ENCODE measurements at regions not wholly inside any gene's neighbourhood (a gene's known extent, or its start where the extent isn't known, plus 50 kb on each side); places are given as distances from the start of the nearest gene placed in this dataset.

DNA sequence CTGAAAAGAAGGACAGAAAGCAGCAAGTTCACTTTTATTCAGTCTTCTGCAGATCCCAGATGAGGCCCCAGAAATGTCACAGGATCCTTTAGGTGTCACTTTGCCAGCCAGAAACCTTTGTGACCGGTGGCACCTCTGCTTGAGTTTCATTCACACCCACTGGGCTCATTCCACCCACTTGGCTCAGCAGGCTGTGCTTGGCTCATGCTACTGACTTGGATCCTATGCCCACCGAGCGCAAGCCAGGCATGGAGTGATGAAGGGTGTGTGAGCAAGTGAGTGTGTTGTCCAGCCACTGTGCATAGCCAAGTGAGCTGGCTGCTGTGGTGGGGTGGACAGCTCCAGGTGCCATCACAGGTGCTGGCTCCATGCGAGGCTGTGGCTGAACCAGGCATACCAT lies 357.0 kb upstream of the GULP1 start:
- intact Hi-C loops (cut with micrococcal nuclease) = no loop called here
- DNase-seq (no peak), ATAC-seq (ENCODE audit: low read depth) (no peak)
- Histone ChIP-seq H2BK15ac (ENCODE audit: low read depth, low read length) (no peak overlapping the region), H3K4me3 (ENCODE audit: insufficient read depth, low read depth, low read length) (no peak overlapping the region), H3K9ac (ENCODE audit: low read depth, low read length) (no peak overlapping the region), H4K91ac (ENCODE audit: insufficient read depth, low read depth, low read length) (no peak overlapping the region), H2BK5ac (ENCODE audit: low read depth, low read length, poor library complexity, severe bottlenecking) (no peak overlapping the region), H4K20me1 (ENCODE audit: insufficient read depth, low read length) (no peaks in the 10 kb centered on the region), H3K23ac (ENCODE audit: low read depth, low read length) (no peak overlapping the region), H3K36me3 (ENCODE audit: control insufficient read depth, insufficient read depth, low read length) (no peaks in the 10 kb centered on the region), H4K5ac (ENCODE audit: low read depth, low read length) (no peak overlapping the region), H3K14ac (replicated peaks; ENCODE audit: low read depth, low read length) (no peak overlapping the region), H4K8ac (ENCODE audit: low read depth in 2 of 2, low read length in 2 of 2) (no peak overlapping the region), H3K27ac (ENCODE audit: insufficient read depth, low read length) (no peak overlapping the region), H3K79me1 (ENCODE audit: low read depth in 1 of 2, low read length in 2 of 2) (no peaks in the 10 kb centered on the region), H3K4ac (ENCODE audit: low read depth, low read length) (no peak overlapping the region), H3K4me2 (ENCODE audit: low read depth, low read length) (no peak overlapping the region), H2AK5ac (ENCODE audit: low read depth, low read length) (no peak overlapping the region), H2BK20ac (ENCODE audit: low read depth, low read length) (no peak overlapping the region), H3K4me1 (ENCODE audit: control insufficient read depth, insufficient read depth, low read length) (no peaks in the 10 kb centered on the region), H2AFZ (replicated peaks; ENCODE audit: low read length, poor library complexity) (no peak overlapping the region), H3K18ac (ENCODE audit: low read depth, low read length) (no peak overlapping the region), H3K9me3 (ENCODE audit: control insufficient read depth, insufficient read depth, low read length) (no peaks in the 10 kb centered on the region), H3K56ac (ENCODE audit: extremely low read depth, insufficient read depth, low read length) (no peak overlapping the region), H3K9me1 (ENCODE audit: insufficient read depth, low read length) (no peaks in the 10 kb centered on the region), H2AK9ac (replicated peaks; ENCODE audit: low read depth, low read length, poor library complexity) (no peak overlapping the region), H2BK120ac (ENCODE audit: low read depth, low read length) (no peak overlapping the region), H3K27me3 (ENCODE audit: control insufficient read depth, insufficient read depth, low read length) (peaks cover 2% of the 10 kb centered on the region)
- TF ChIP-seq RFX5 (IDR thresholded peaks at IDR 0.05; ENCODE audit: low read depth, low read length) (no peak), BHLHE40 (IDR thresholded peaks at IDR 0.05; ENCODE audit: low read depth, low read length) (no peak), MAZ (IDR thresholded peaks at IDR 0.05; ENCODE audit: borderline replicate concordance, low read depth, low read length) (no peak), RCOR1 (IDR thresholded peaks at IDR 0.05; ENCODE audit: insufficient replicate concordance, low read length) (no peak), NFE2L2 (IDR thresholded peaks at IDR 0.05; ENCODE audit: low read depth, low read length) (no peak), RAD21 (IDR thresholded peaks at IDR 0.05; ENCODE audit: low read length) (no peak), MAFK (IDR thresholded peaks at IDR 0.05; ENCODE audit: low read depth, low read length) (no peak), MXI1 (IDR thresholded peaks at IDR 0.05; ENCODE audit: borderline replicate concordance, low read depth, low read length) (no peak), FOS (IDR thresholded peaks at IDR 0.05; ENCODE audit: low read depth, low read length) (no peak), SMC3 (IDR thresholded peaks at IDR 0.05; ENCODE audit: low read depth, low read length) (no peak)
- TF ChIP-seq, protein P1, sequence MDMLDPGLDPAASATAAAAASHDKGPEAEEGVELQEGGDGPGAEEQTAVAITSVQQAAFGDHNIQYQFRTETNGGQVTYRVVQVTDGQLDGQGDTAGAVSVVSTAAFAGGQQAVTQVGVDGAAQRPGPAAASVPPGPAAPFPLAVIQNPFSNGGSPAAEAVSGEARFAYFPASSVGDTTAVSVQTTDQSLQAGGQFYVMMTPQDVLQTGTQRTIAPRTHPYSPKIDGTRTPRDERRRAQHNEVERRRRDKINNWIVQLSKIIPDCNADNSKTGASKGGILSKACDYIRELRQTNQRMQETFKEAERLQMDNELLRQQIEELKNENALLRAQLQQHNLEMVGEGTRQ (IDR thresholded peaks at IDR 0.05; ENCODE audit: low read depth, low read length) = no peak
- TF ChIP-seq, protein P2, sequence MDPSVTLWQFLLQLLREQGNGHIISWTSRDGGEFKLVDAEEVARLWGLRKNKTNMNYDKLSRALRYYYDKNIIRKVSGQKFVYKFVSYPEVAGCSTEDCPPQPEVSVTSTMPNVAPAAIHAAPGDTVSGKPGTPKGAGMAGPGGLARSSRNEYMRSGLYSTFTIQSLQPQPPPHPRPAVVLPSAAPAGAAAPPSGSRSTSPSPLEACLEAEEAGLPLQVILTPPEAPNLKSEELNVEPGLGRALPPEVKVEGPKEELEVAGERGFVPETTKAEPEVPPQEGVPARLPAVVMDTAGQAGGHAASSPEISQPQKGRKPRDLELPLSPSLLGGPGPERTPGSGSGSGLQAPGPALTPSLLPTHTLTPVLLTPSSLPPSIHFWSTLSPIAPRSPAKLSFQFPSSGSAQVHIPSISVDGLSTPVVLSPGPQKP (IDR thresholded peaks at IDR 0.05; ENCODE audit: borderline replicate concordance, low read depth, low read length) = no peak
- TF ChIP-seq, protein P3, sequence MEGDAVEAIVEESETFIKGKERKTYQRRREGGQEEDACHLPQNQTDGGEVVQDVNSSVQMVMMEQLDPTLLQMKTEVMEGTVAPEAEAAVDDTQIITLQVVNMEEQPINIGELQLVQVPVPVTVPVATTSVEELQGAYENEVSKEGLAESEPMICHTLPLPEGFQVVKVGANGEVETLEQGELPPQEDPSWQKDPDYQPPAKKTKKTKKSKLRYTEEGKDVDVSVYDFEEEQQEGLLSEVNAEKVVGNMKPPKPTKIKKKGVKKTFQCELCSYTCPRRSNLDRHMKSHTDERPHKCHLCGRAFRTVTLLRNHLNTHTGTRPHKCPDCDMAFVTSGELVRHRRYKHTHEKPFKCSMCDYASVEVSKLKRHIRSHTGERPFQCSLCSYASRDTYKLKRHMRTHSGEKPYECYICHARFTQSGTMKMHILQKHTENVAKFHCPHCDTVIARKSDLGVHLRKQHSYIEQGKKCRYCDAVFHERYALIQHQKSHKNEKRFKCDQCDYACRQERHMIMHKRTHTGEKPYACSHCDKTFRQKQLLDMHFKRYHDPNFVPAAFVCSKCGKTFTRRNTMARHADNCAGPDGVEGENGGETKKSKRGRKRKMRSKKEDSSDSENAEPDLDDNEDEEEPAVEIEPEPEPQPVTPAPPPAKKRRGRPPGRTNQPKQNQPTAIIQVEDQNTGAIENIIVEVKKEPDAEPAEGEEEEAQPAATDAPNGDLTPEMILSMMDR (conservative IDR thresholded peaks at IDR 0.05; ENCODE audit: low read depth, low read length) = no peak
- ChIA-PET POLR2A (ENCODE audit: unreplicated experiment) (no interaction called here), CTCF (no interaction called here)
- no CpG with 5 or more reads among the region's 4 CpGs for WGBS, 2 experiments (ENCODE audit: extremely low coverage in 2 of 2, insufficient read length in 1 of 2)
- BruUV-seq (replicated peaks) = no TSS peak
- in situ Hi-C loops (cut with MboI; ENCODE audit: low sequenced_read_pairs) = no loop called here
- dilution Hi-C loops (cut with HindIII; ENCODE audit: low sequenced_read_pairs, unreplicated experiment) = no loop called here
